ENCODE measurements at regions not wholly inside any gene's neighbourhood (a gene's known extent, or its start where the extent isn't known, plus 50 kb on each side); places are given as distances from the start of the nearest gene placed in this dataset.

DNA sequence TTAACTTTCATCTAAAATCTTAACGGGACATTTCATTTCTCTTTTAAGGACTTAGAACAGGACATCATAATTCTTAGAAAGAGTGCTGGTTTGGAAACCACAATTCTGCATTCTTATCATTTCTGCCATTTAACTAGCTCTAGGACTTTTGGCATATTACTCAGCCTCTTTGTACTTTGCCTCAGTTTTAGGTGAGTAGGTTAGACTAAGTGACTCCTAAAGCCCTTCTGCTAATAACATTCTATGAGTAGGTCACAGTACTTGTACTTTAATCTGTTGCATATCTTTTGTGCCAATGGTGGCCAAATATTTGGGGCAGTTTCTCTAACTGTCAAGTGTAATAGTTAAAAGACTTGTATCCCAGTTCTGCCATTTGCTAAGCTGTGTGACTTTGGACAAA, 115.4 kb upstream of the NUDT6 start:
- no peaks in the 10 kb centered on the region for H4K20me1 ChIP-seq (ENCODE audit: insufficient read depth)
- no peaks in the 10 kb centered on the region for H3K27me3 ChIP-seq (ENCODE audit: insufficient read depth, low read depth, low read length)
- no peaks in the 10 kb centered on the region for H3K36me3 ChIP-seq (ENCODE audit: insufficient read depth, low read length)
- H3K9me2 ChIP-seq (ENCODE audit: insufficient read depth, low read length) = no peaks in the 10 kb centered on the region
- H3K4me3 ChIP-seq (ENCODE audit: low read length) = no peak overlapping the region
- no peaks in the 10 kb centered on the region for H3K79me2 ChIP-seq (replicated peaks; ENCODE audit: insufficient read depth, low read length)
- H3K4me2 ChIP-seq (ENCODE audit: low read length) = no peak overlapping the region
- no peak overlapping the region for H2AFZ ChIP-seq (ENCODE audit: low read depth, low read length)
- no peaks in the 10 kb centered on the region for H3F3A ChIP-seq (ENCODE audit: insufficient read depth, low read length, poor library complexity, severe bottlenecking)
- no peaks in the 10 kb centered on the region for H3K9me3 ChIP-seq (ENCODE audit: low read length)
- TF ChIP-seq EP300 (conservative IDR thresholded peaks at IDR 0.05; ENCODE audit: poor library complexity, severe bottlenecking) (no peak), TAF1 (IDR thresholded peaks at IDR 0.05; ENCODE audit: low read depth) (no peak), EZH2 (IDR thresholded peaks at IDR 0.05; ENCODE audit: borderline replicate concordance, insufficient read depth, low read length, poor library complexity, severe bottlenecking) (no peak), POLR2AphosphoS5 (IDR thresholded peaks at IDR 0.05) (no peak), MXI1 (conservative IDR thresholded peaks at IDR 0.05; ENCODE audit: poor library complexity, severe bottlenecking) (no peak), RAD21 (conservative IDR thresholded peaks at IDR 0.05) (no peak), SMC3 (conservative IDR thresholded peaks at IDR 0.05; ENCODE audit: poor library complexity) (no peak)
- TF ChIP-seq, protein P1, sequence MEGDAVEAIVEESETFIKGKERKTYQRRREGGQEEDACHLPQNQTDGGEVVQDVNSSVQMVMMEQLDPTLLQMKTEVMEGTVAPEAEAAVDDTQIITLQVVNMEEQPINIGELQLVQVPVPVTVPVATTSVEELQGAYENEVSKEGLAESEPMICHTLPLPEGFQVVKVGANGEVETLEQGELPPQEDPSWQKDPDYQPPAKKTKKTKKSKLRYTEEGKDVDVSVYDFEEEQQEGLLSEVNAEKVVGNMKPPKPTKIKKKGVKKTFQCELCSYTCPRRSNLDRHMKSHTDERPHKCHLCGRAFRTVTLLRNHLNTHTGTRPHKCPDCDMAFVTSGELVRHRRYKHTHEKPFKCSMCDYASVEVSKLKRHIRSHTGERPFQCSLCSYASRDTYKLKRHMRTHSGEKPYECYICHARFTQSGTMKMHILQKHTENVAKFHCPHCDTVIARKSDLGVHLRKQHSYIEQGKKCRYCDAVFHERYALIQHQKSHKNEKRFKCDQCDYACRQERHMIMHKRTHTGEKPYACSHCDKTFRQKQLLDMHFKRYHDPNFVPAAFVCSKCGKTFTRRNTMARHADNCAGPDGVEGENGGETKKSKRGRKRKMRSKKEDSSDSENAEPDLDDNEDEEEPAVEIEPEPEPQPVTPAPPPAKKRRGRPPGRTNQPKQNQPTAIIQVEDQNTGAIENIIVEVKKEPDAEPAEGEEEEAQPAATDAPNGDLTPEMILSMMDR (IDR thresholded peaks at IDR 0.05; ENCODE audit: poor library complexity, severe bottlenecking) = no peak
- TF ChIP-seq, protein P2, sequence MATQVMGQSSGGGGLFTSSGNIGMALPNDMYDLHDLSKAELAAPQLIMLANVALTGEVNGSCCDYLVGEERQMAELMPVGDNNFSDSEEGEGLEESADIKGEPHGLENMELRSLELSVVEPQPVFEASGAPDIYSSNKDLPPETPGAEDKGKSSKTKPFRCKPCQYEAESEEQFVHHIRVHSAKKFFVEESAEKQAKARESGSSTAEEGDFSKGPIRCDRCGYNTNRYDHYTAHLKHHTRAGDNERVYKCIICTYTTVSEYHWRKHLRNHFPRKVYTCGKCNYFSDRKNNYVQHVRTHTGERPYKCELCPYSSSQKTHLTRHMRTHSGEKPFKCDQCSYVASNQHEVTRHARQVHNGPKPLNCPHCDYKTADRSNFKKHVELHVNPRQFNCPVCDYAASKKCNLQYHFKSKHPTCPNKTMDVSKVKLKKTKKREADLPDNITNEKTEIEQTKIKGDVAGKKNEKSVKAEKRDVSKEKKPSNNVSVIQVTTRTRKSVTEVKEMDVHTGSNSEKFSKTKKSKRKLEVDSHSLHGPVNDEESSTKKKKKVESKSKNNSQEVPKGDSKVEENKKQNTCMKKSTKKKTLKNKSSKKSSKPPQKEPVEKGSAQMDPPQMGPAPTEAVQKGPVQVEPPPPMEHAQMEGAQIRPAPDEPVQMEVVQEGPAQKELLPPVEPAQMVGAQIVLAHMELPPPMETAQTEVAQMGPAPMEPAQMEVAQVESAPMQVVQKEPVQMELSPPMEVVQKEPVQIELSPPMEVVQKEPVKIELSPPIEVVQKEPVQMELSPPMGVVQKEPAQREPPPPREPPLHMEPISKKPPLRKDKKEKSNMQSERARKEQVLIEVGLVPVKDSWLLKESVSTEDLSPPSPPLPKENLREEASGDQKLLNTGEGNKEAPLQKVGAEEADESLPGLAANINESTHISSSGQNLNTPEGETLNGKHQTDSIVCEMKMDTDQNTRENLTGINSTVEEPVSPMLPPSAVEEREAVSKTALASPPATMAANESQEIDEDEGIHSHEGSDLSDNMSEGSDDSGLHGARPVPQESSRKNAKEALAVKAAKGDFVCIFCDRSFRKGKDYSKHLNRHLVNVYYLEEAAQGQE (IDR thresholded peaks at IDR 0.05; ENCODE audit: borderline replicate concordance) = no peak
- no peak overlapping the region for H3K9ac ChIP-seq (ENCODE audit: low read length)
- no peak overlapping the region for H3K27ac ChIP-seq (ENCODE audit: low read length)

DNA sequence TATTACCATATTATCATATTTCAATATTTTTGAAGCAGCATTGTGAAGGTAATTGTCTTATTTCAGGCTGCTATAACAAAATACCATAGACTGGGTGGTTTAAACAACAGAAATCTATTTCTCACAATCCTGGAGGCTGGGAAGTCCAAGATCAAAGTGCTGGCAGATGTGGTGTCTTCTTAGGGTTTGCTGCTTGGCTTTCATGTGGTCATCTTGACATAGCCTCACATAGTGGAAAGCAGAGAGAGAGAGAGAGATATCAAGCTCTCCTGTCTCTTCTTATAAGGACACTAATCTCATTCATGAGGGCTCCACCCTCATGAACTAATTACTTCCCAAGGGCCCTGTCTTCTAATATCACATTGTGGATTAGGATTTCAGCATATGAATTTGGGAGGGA, 119.7 kb upstream of the NUDT6 start:
- Histone ChIP-seq H3F3A (ENCODE audit: insufficient read depth, low read length, poor library complexity, severe bottlenecking) (no peaks in the 10 kb centered on the region), H3K9me2 (ENCODE audit: insufficient read depth, low read length) (no peaks in the 10 kb centered on the region), H4K20me1 (ENCODE audit: insufficient read depth) (no peaks in the 10 kb centered on the region), H3K36me3 (ENCODE audit: insufficient read depth, low read length) (no peaks in the 10 kb centered on the region), H3K4me2 (ENCODE audit: low read length) (no peak overlapping the region), H3K9me3 (ENCODE audit: low read length) (no peaks in the 10 kb centered on the region), H2AFZ (ENCODE audit: low read depth, low read length) (no peak overlapping the region), H3K27ac (ENCODE audit: low read length) (no peak overlapping the region), H3K27me3 (ENCODE audit: insufficient read depth, low read depth, low read length) (no peaks in the 10 kb centered on the region), H3K9ac (ENCODE audit: low read length) (no peak overlapping the region), H3K4me3 (ENCODE audit: low read length) (no peak overlapping the region), H3K79me2 (replicated peaks; ENCODE audit: insufficient read depth, low read length) (no peaks in the 10 kb centered on the region)
- TF ChIP-seq SMC3 (conservative IDR thresholded peaks at IDR 0.05; ENCODE audit: poor library complexity) = no peak
- TF ChIP-seq, protein P2 (IDR thresholded peaks at IDR 0.05; ENCODE audit: borderline replicate concordance) = no peak
- TF ChIP-seq RAD21 (conservative IDR thresholded peaks at IDR 0.05) = no peak
- TF ChIP-seq MXI1 (conservative IDR thresholded peaks at IDR 0.05; ENCODE audit: poor library complexity, severe bottlenecking) = no peak
- no peak for TF ChIP-seq EP300 (conservative IDR thresholded peaks at IDR 0.05; ENCODE audit: poor library complexity, severe bottlenecking)
- TF ChIP-seq POLR2AphosphoS5 (IDR thresholded peaks at IDR 0.05) = no peak
- TF ChIP-seq, protein P1 (IDR thresholded peaks at IDR 0.05; ENCODE audit: poor library complexity, severe bottlenecking) = no peak
- TF ChIP-seq TAF1 (IDR thresholded peaks at IDR 0.05; ENCODE audit: low read depth) = no peak
- no peak for TF ChIP-seq EZH2 (IDR thresholded peaks at IDR 0.05; ENCODE audit: borderline replicate concordance, insufficient read depth, low read length, poor library complexity, severe bottlenecking)
